Esophagus squamous epithelium (tissue), 4 donors: ENCODE measurements at regions not wholly inside any gene's neighbourhood (a gene's known extent, or its start where the extent isn't known, plus 50 kb on each side); places are given as distances from the start of the nearest gene placed in this dataset.

Experiments
- CTCF ChIP-seq, 6 experiments: fragments of 450-650 bp in 4 of 6; fragments of 200-600 bp in 2 of 6; sonication (generic) in 2 of 6; IDR thresholded peaks; one replicate each; pipeline ENCODE4 v1.5.1; 2016 to 2019; ENCODE audit warnings: antibody characterized with exemption in 6 of 6, mild to moderate bottlenecking in 4 of 6, moderate library complexity in 4 of 6
- POLR2A ChIP-seq, 4 donors: fragments of 450-650 bp; IDR thresholded peaks; one replicate each; pipeline ENCODE4 v1.6.1; 2017; ENCODE audit warnings: antibody characterized with exemption in 4 of 4, mild to moderate bottlenecking in 4 of 4, moderate library complexity in 3 of 4

DNA sequence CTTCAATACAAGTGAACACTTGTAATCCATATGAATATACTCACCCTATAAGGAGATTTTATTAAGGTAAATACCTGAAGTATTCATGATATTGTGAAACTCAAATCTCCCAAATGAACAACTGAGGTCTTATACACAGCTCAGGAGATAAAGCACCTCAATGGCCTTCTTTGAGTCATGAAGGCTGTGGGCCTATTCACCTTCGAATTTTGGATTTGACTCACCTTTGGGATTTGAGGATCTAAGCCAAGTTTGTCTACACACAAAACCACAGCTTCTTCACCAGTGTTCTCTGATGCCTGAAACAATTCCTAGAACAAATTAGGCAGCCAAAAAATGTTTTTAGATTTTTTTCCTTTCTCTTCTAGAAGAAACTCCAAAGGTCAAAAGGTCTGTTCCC is 194.1 kb downstream of the NUAK1 start:
- TF ChIP-seq CTCF (IDR thresholded peaks at IDR 0.05) (no peak), POLR2A (IDR thresholded peaks at IDR 0.05) (no peak)
